HepG2 (cell line): ENCODE measurements at regions not wholly inside any gene's neighbourhood (a gene's known extent, or its start where the extent isn't known, plus 50 kb on each side); places are given as distances from the start of the nearest gene placed in this dataset.

ENCODE experiments used
- CTCF ChIP-seq: sonication (generic); formaldehyde crosslinking; IDR thresholded peaks from 2 replicates; pipeline ENCODE4 v1.5.0; 2020; ENCODE audit warnings: mild to moderate bottlenecking, missing genetic modification reagents, moderate library complexity
- DNMT3B ChIP-seq: conservative IDR thresholded peaks from 2 replicates; pipeline ENCODE4 v1.6.1; 2016; ENCODE audit warnings: missing biosample characterization, control low read depth
- GABPB1 ChIP-seq: IDR thresholded peaks from 2 replicates; pipeline ENCODE4 v1.6.1; 2016; ENCODE audit warnings: mild to moderate bottlenecking, missing genetic modification reagents, moderate library complexity, missing compliant biosample characterization
- IRX3 ChIP-seq: sonication (generic); formaldehyde crosslinking; IDR thresholded peaks from 2 replicates; pipeline ENCODE4 v1.8.1; 2023; ENCODE audit warnings: mild to moderate bottlenecking, low read depth, missing genetic modification reagents, borderline replicate concordance
- NFKB2 ChIP-seq: sonication (generic); formaldehyde crosslinking; IDR thresholded peaks from 2 replicates; pipeline ENCODE4 v1.4.0; 2020; ENCODE audit warnings: missing genetic modification reagents, borderline replicate concordance
- ZSCAN30 ChIP-seq: sonication (generic); formaldehyde crosslinking; IDR thresholded peaks from 2 replicates; pipeline ENCODE4 v1.5.0; 2020; ENCODE audit warnings: mild to moderate bottlenecking, missing genetic modification reagents
- ZZZ3 ChIP-seq: sonication (generic); formaldehyde crosslinking; IDR thresholded peaks from 2 replicates; pipeline ENCODE4 v1.4.0; 2020; ENCODE audit warnings: missing genetic modification reagents, mild to moderate bottlenecking, borderline replicate concordance

GRCh38 chr14:71803539-71804260 lies 128.5 kb upstream of the RGS6 start:
- TF ChIP-seq CTCF (CRISPR knock-in tag) (no peak), GABPB1 (CRISPR knock-in tag) (no peak), ZSCAN30 (no peak), ZZZ3 (no peak), NFKB2 (CRISPR knock-in tag) (no peak), DNMT3B (CRISPR knock-in tag) (no peak), IRX3 (no peak)
